WTC11 (cell line): ENCODE measurements at regions not wholly inside any gene's neighbourhood (a gene's known extent, or its start where the extent isn't known, plus 50 kb on each side); places are given as distances from the start of the nearest gene placed in this dataset.

ENCODE experiments used
- CREB1 ChIP-seq: sonication (generic); formaldehyde crosslinking; IDR thresholded peaks from 2 replicates; pipeline ENCODE4 v1.8.0; 2023; ENCODE audit warnings: mild to moderate bottlenecking, missing genetic modification reagents
- ELF4 ChIP-seq: sonication (generic); formaldehyde crosslinking; IDR thresholded peaks from 2 replicates; pipeline ENCODE4 v1.8.1; 2022; ENCODE audit warnings: low read depth, mild to moderate bottlenecking, moderate library complexity, missing genetic modification reagents
- ETV6 ChIP-seq: sonication (generic); formaldehyde crosslinking; IDR thresholded peaks from 2 replicates; pipeline ENCODE4 v1.8.1; 2022; ENCODE audit warnings: mild to moderate bottlenecking, missing genetic modification reagents
- NFYB ChIP-seq: sonication (generic); formaldehyde crosslinking; conservative IDR thresholded peaks from 2 replicates; pipeline ENCODE4 v1.8.0; 2022; ENCODE audit warnings: low read depth, missing genetic modification reagents
- ZNF396 ChIP-seq: fragments of 250-450 bp; sonication (Bioruptor Pico); IDR thresholded peaks from 2 replicates; pipeline ENCODE4 v1.8.0; 2021; ENCODE audit warnings: mild to moderate bottlenecking, moderate library complexity, borderline replicate concordance
- TF ChIP-seq, protein P1 (sequence below): sonication (generic); formaldehyde crosslinking; IDR thresholded peaks from 2 replicates; pipeline ENCODE4 v1.8.0; 2022; ENCODE audit warnings: missing genetic modification reagents
- TF ChIP-seq, protein P2 (sequence below): fragments of 200-600 bp; IDR thresholded peaks from 2 replicates; pipeline ENCODE4 v1.8.0; 2022; ENCODE audit warnings: antibody characterized with exemption
- TF ChIP-seq, protein P3 (sequence below): sonication (generic); formaldehyde crosslinking; IDR thresholded peaks from 2 replicates; pipeline ENCODE4 v1.8.1; 2023; ENCODE audit warnings: mild to moderate bottlenecking, missing genetic modification reagents, moderate library complexity
- TF ChIP-seq, protein P4 (sequence below): sonication (generic); formaldehyde crosslinking; IDR thresholded peaks from 2 replicates; pipeline ENCODE4 v1.8.1; 2022; ENCODE audit warnings: missing genetic modification reagents, borderline replicate concordance
- TF ChIP-seq, protein P5 (sequence below): sonication (generic); formaldehyde crosslinking; IDR thresholded peaks from 2 replicates; pipeline ENCODE4 v1.8.1; 2022; ENCODE audit warnings: low read depth, missing genetic modification reagents, borderline replicate concordance

DNA sequence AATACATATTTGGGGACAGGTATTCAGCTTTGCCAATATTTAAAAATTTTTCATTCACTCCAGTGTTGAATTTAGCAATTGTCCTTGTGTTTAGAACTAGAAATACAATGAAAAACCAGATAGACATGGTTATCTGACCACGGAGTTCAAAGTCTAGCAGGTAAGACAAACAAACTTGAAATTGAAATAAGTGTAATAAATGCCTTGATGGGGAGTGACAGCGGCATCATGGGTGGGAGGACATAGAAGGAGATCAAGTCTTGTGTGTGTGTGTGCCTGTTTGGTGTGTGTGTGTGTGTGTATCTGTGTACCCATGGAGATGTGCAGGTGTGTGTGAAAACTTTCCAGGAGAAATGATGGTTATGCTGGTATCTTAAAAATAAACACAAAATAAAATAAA is 750.0 kb upstream of the CITED2 start:
- TF ChIP-seq ETV6 (CRISPR knock-in tag) (no peak), ELF4 (CRISPR knock-in tag) (no peak), ZNF396 (no peak), CREB1 (CRISPR knock-in tag) (no peak), NFYB (CRISPR knock-in tag) (no peak)
- TF ChIP-seq, protein P1, sequence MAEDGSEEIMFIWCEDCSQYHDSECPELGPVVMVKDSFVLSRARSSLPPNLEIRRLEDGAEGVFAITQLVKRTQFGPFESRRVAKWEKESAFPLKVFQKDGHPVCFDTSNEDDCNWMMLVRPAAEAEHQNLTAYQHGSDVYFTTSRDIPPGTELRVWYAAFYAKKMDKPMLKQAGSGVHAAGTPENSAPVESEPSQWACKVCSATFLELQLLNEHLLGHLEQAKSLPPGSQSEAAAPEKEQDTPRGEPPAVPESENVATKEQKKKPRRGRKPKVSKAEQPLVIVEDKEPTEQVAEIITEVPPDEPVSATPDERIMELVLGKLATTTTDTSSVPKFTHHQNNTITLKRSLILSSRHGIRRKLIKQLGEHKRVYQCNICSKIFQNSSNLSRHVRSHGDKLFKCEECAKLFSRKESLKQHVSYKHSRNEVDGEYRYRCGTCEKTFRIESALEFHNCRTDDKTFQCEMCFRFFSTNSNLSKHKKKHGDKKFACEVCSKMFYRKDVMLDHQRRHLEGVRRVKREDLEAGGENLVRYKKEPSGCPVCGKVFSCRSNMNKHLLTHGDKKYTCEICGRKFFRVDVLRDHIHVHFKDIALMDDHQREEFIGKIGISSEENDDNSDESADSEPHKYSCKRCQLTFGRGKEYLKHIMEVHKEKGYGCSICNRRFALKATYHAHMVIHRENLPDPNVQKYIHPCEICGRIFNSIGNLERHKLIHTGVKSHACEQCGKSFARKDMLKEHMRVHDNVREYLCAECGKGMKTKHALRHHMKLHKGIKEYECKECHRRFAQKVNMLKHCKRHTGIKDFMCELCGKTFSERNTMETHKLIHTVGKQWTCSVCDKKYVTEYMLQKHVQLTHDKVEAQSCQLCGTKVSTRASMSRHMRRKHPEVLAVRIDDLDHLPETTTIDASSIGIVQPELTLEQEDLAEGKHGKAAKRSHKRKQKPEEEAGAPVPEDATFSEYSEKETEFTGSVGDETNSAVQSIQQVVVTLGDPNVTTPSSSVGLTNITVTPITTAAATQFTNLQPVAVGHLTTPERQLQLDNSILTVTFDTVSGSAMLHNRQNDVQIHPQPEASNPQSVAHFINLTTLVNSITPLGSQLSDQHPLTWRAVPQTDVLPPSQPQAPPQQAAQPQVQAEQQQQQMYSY (CRISPR knock-in tag): no peak
- TF ChIP-seq, protein P2, sequence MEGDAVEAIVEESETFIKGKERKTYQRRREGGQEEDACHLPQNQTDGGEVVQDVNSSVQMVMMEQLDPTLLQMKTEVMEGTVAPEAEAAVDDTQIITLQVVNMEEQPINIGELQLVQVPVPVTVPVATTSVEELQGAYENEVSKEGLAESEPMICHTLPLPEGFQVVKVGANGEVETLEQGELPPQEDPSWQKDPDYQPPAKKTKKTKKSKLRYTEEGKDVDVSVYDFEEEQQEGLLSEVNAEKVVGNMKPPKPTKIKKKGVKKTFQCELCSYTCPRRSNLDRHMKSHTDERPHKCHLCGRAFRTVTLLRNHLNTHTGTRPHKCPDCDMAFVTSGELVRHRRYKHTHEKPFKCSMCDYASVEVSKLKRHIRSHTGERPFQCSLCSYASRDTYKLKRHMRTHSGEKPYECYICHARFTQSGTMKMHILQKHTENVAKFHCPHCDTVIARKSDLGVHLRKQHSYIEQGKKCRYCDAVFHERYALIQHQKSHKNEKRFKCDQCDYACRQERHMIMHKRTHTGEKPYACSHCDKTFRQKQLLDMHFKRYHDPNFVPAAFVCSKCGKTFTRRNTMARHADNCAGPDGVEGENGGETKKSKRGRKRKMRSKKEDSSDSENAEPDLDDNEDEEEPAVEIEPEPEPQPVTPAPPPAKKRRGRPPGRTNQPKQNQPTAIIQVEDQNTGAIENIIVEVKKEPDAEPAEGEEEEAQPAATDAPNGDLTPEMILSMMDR: no peak
- TF ChIP-seq, protein P3, sequence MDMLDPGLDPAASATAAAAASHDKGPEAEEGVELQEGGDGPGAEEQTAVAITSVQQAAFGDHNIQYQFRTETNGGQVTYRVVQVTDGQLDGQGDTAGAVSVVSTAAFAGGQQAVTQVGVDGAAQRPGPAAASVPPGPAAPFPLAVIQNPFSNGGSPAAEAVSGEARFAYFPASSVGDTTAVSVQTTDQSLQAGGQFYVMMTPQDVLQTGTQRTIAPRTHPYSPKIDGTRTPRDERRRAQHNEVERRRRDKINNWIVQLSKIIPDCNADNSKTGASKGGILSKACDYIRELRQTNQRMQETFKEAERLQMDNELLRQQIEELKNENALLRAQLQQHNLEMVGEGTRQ: no peak
- TF ChIP-seq, protein P4, sequence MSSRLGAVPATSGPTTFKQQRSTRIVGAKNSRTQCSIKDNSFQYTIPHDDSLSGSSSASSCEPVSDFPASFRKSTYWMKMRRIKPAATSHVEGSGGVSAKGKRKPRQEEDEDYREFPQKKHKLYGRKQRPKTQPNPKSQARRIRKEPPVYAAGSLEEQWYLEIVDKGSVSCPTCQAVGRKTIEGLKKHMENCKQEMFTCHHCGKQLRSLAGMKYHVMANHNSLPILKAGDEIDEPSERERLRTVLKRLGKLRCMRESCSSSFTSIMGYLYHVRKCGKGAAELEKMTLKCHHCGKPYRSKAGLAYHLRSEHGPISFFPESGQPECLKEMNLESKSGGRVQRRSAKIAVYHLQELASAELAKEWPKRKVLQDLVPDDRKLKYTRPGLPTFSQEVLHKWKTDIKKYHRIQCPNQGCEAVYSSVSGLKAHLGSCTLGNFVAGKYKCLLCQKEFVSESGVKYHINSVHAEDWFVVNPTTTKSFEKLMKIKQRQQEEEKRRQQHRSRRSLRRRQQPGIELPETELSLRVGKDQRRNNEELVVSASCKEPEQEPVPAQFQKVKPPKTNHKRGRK (CRISPR knock-in tag): no peak
- TF ChIP-seq, protein P5, sequence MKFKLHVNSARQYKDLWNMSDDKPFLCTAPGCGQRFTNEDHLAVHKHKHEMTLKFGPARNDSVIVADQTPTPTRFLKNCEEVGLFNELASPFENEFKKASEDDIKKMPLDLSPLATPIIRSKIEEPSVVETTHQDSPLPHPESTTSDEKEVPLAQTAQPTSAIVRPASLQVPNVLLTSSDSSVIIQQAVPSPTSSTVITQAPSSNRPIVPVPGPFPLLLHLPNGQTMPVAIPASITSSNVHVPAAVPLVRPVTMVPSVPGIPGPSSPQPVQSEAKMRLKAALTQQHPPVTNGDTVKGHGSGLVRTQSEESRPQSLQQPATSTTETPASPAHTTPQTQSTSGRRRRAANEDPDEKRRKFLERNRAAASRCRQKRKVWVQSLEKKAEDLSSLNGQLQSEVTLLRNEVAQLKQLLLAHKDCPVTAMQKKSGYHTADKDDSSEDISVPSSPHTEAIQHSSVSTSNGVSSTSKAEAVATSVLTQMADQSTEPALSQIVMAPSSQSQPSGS (CRISPR knock-in tag): no peak
